Immature natural killer cell (primary cell): ENCODE measurements at regions not wholly inside any gene's neighbourhood (a gene's known extent, or its start where the extent isn't known, plus 50 kb on each side); places are given as distances from the start of the nearest gene placed in this dataset.

ENCODE experiments used
- DNase-seq, 3 donors: peaks; one replicate each; pipeline ENCODE4 v3.0.0; 2022; ENCODE audit warnings: mixed read lengths in 1 of 3
- H3K27ac Mint-ChIP-seq, 6 donors: one replicate each; pipeline ENCODE4 v1.8.0; 2020; ENCODE audit warnings: mixed read lengths in 6 of 6, mild to moderate bottlenecking in 5 of 6, inconsistent platforms in 4 of 6, moderate library complexity in 3 of 6
- H3K27me3 Mint-ChIP-seq, 3 donors: one replicate each; pipeline ENCODE4 v1.8.0; 2020 to 2021; ENCODE audit warnings: low read depth in 3 of 3, mild to moderate bottlenecking in 3 of 3, mixed read lengths in 3 of 3, moderate library complexity in 3 of 3, inconsistent platforms in 1 of 3
- H3K36me3 Mint-ChIP-seq, 3 donors: one replicate each; pipeline ENCODE4 v1.8.0; 2020; ENCODE audit warnings: mixed read lengths in 3 of 3, inconsistent platforms in 2 of 3, mild to moderate bottlenecking in 2 of 3
- H3K4me1 Mint-ChIP-seq, 2 donors: one replicate each; pipeline ENCODE4 v1.8.0; 2020; ENCODE audit warnings: inconsistent platforms in 2 of 2, mild to moderate bottlenecking in 2 of 2, mixed read lengths in 2 of 2, moderate library complexity in 1 of 2
- H3K4me3 Mint-ChIP-seq, 5 donors: one replicate each; pipeline ENCODE4 v1.8.0; 2020; ENCODE audit warnings: mild to moderate bottlenecking in 5 of 5, mixed read lengths in 5 of 5, inconsistent platforms in 3 of 5, moderate library complexity in 3 of 5
- H3K9me3 Mint-ChIP-seq, 6 donors: one replicate each; pipeline ENCODE4 v1.8.0; 2020; ENCODE audit warnings: mild to moderate bottlenecking in 6 of 6, mixed read lengths in 6 of 6, inconsistent platforms in 4 of 6, moderate library complexity in 3 of 6

DNA sequence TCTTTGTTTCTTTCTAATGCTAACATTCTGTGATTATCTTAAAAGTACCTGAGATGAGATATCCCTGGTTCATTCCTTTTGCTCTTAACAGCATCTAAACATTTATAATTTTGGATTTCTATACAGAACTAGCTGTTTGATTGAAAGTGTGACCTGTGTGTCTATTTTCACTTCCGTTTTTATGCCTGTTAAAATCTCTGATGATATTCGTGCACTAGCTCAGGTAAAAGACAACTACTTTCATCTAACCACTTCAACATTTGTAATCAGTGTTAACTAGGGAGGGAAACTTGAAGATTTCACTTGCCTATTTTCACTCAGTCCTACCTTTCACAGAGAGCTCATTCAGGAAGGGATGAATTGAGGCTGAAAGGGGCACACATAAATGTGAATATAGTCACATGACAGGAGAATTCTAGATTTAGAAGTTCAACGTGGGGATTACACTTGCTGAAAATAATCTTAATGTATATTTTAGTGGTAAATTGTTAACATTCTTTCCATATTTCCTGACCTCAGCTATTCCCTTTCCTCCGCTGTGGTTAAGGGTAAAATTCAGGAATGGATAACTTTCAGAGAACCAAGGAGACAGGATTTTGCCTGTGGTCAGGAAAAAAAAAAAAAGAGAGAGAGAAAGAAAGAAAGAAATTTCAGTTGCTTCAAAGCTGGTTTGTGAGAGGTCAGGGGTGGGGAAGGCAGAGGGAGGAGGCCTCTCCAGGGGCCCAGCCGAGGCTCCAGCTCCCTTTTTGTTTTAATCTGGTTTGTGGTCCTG lies 159.8 kb upstream of the TSC22D2 start:
- H3K4me3 Mint-ChIP-seq = no peak overlapping the region
- H3K27ac Mint-ChIP-seq = no peak overlapping the region
- H3K27me3 Mint-ChIP-seq = peaks cover 0 to 13% (median 2%) of the 10 kb centered on the region in 3 donors
- DNase-seq = no peak
- no peaks in the 10 kb centered on the region for H3K36me3 Mint-ChIP-seq
- H3K4me1 Mint-ChIP-seq = no peaks in the 10 kb centered on the region
- no peaks in the 10 kb centered on the region for H3K9me3 Mint-ChIP-seq

- Mint-ChIP-seq H3K9me3 (no peaks in the 10 kb centered on the region), H3K27ac (no peak overlapping the region), H3K4me1 (no peaks in the 10 kb centered on the region), H3K36me3 (no peaks in the 10 kb centered on the region), H3K4me3 (no peak overlapping the region), H3K27me3 (peaks cover 0 to 14% (median 2%) of the 10 kb centered on the region in 3 donors)
- DNase-seq = no peak
Measured at GRCh38 chr3:150247441-150247840, 160.7 kb upstream of the TSC22D2 start.

GRCh38 chr3:150243466-150243865 lies 164.6 kb upstream of the TSC22D2 start:
- DNase-seq = no peak
- Mint-ChIP-seq H3K27me3 (peaks cover 0 to 11% (median 2%) of the 10 kb centered on the region in 3 donors), H3K4me3 (no peak overlapping the region), H3K27ac (no peak overlapping the region), H3K36me3 (no peaks in the 10 kb centered on the region), H3K4me1 (no peaks in the 10 kb centered on the region), H3K9me3 (no peaks in the 10 kb centered on the region)

DNA sequence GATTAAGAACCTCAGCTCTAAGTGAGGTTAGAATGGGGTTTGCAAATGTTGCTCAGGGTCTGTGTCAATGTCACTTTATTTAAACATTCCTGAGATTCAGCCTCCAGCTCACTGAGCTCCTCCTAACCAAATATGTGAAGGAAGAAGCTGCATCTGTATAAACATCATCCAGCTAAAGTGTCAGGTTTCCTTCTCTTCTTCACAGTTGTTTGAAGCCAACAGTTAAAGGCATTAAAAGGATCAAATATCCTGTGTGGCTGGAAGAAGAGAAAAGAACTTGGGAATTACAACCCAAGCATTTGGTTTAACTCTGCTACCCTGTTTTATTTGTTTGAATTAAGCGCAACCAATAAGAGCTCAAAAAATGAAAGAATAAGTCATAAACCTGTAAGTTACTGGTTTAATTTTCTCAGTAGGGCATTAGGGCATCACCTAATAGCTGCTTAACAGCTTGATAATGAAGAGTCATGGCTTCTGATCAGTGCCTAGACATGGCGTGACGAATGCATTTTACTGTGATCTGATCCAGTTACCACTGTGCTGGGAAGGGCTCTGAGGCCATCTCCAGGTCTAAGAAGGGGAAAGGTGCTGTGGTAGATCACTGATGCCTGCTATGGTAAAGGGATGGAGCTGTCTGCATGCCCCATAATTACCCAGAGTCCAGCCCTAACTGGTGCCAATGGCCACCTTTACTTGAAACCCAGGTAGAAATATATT lies 165.7 kb upstream of the TSC22D2 start:
- DNase-seq = no peak
- no peak overlapping the region for H3K4me3 Mint-ChIP-seq

GRCh38 chr3:150240891-150241290 lies 167.2 kb upstream of the TSC22D2 start:
- H3K27me3 Mint-ChIP-seq = peaks cover 2 to 11% (median 2%) of the 10 kb centered on the region in 3 donors
- no peak for DNase-seq
- no peaks in the 10 kb centered on the region for H3K4me1 Mint-ChIP-seq
- no peak overlapping the region for H3K27ac Mint-ChIP-seq
- no peaks in the 10 kb centered on the region for H3K36me3 Mint-ChIP-seq
- H3K4me3 Mint-ChIP-seq = no peak overlapping the region
- no peaks in the 10 kb centered on the region for H3K9me3 Mint-ChIP-seq

More for the DNA sequence above, 165.7 kb upstream of the TSC22D2 start:
- H3K9me3 Mint-ChIP-seq = no peaks in the 10 kb centered on the region
- H3K4me1 Mint-ChIP-seq = no peaks in the 10 kb centered on the region
- H3K36me3 Mint-ChIP-seq = no peaks in the 10 kb centered on the region
- peaks cover 2 to 11% (median 2%) of the 10 kb centered on the region in 3 donors for H3K27me3 Mint-ChIP-seq
- no peak overlapping the region for H3K27ac Mint-ChIP-seq

DNA sequence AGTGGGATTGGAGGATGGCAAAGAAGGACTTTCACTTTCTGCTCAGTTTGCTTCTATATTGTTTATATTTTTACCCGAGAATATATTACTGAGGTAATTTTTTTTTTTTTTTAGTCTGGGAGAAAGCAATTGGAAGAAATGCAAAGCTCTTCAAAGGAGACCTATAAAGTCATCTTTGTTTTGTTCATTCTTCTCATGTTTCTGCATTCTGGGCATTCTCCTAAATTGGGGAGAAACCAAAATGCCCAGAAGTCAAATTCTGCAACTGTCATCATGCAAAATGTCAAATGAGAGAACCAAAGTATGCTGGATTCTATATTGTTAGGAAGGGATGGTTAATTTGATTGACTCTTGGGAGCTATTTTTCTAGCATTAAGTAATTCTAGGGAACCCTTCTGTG lies 168.3 kb upstream of the TSC22D2 start:
- H3K4me1 Mint-ChIP-seq = no peaks in the 10 kb centered on the region

GRCh38 chr3:150238995-150239619 lies 169.0 kb upstream of the TSC22D2 start:
- H3K4me3 Mint-ChIP-seq = no peak overlapping the region
- H3K4me1 Mint-ChIP-seq = no peaks in the 10 kb centered on the region
- no peak for DNase-seq
- no peaks in the 10 kb centered on the region for H3K9me3 Mint-ChIP-seq
- no peaks in the 10 kb centered on the region for H3K36me3 Mint-ChIP-seq
- H3K27me3 Mint-ChIP-seq = peaks cover 0 to 8% (median 2%) of the 10 kb centered on the region in 3 donors
- H3K27ac Mint-ChIP-seq = no peak overlapping the region

More for the DNA sequence above, 168.3 kb upstream of the TSC22D2 start:
- H3K36me3 Mint-ChIP-seq = no peaks in the 10 kb centered on the region
- H3K9me3 Mint-ChIP-seq = no peaks in the 10 kb centered on the region
- DNase-seq = no peak
- peaks cover 0 to 8% (median 2%) of the 10 kb centered on the region in 3 donors for H3K27me3 Mint-ChIP-seq
- H3K27ac Mint-ChIP-seq = no peak overlapping the region
- H3K4me3 Mint-ChIP-seq = no peak overlapping the region

DNA sequence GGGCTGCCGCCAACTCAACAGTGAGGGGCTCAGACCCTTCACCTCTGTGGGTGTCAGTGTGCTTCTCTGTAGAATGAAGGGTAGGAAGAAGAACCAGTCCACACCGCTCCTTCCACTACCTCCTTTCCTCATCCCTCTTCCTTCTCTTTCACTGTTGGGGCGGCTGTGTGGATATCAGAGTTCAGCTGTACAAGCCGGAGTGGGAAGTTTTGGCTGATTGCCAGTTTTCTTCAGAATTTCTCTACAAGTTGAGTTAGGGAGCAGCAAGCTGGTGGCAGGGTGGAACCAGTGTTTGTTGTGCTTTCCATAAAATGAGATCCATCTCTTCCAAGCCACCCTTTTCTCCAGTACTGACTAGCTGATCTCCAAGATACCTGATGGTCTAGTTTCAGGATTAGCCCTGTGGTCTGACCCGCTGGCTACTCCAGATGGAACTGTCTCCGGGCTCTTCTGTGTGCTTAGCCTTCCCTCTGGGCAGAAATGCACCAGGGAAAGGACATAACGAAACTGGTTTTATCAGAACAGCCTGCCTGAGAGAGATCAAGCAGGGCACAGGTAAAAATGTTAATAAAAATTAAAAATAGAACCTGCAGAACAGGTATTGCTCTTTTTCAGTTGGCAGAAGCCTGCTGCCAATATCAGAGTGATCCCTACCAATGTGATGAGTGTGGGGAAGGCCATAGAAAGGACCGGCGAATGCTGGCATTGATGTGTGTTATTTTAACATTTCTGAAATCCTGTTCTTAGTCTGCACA lies 169.9 kb upstream of the TSC22D2 start:
- Mint-ChIP-seq H3K36me3 (no peaks in the 10 kb centered on the region), H3K4me3 (no peak overlapping the region), H3K27me3 (peaks cover 0 to 2% (median 2%) of the 10 kb centered on the region in 3 donors), H3K27ac (no peak overlapping the region), H3K9me3 (no peaks in the 10 kb centered on the region), H3K4me1 (no peaks in the 10 kb centered on the region)
- no peak for DNase-seq

DNA sequence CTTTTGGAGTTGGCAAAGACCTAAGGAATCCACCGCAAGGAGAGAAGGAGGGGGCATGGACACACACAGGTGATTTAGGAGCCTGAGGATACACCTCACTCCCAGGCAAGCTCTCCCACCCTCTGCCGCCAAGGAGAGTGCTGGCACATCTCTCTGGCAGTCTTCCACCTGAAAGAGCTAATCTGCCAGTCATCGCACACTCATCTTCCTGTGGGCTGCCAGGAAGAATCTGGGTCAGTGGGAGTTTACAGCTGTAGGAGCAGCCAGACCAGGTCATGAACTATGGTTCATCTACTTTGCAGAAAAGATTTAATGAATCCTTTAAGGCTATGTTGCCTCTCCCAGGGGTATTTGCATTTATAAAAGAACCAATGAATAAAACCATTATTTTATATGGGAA lies 170.6 kb upstream of the TSC22D2 start:
- Mint-ChIP-seq H3K36me3 (no peaks in the 10 kb centered on the region), H3K9me3 (no peaks in the 10 kb centered on the region), H3K4me3 (no peak overlapping the region), H3K27ac (no peak overlapping the region), H3K27me3 (peaks cover 0 to 2% (median 0%) of the 10 kb centered on the region in 3 donors), H3K4me1 (no peaks in the 10 kb centered on the region)
- DNase-seq = no peak

DNA sequence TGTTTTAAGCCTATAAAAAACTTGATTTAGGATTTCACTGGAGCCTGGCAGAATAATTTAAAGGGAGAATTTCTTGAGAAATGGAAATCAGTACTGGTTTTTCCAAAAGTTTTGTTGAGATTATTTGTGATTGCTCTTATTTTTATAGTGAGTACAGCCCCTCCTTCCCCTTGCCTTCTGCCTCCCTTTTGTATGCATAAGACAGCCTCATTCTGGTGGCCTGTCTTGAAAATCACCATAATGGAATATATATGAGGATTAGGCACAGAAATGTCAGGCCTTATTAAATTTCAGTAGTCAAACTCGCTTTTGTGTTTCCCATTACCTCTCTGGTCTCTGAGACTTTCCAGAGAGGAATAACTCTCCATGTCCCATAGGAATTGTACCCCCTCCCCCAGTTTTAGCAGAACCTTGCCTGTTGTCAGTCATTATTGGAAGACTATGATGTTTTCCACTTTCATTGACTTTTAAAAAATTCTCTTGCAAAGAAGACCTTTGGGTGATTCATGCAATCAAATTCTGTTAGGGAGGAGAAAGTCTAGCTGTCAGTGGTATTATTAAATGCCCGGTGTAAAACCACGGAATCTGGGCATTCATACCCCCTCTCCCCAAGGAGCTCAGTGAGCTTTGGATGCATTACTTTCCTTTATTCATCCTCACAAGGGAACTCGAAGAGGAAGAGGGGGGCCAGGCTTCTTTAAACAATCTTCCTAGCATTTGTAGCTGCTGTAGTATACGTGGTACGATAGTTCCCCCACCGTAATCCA lies 171.6 kb upstream of the TSC22D2 start:
- Mint-ChIP-seq H3K4me3 (no peak overlapping the region), H3K9me3 (no peaks in the 10 kb centered on the region), H3K4me1 (no peaks in the 10 kb centered on the region)

GRCh38 chr3:150235799-150236198 lies 172.3 kb upstream of the TSC22D2 start:
- Mint-ChIP-seq H3K27ac (no peak overlapping the region), H3K4me1 (no peaks in the 10 kb centered on the region), H3K9me3 (no peaks in the 10 kb centered on the region), H3K27me3 (peaks cover 0 to 3% (median 0%) of the 10 kb centered on the region in 3 donors), H3K4me3 (no peak overlapping the region), H3K36me3 (no peaks in the 10 kb centered on the region)
- no peak for DNase-seq

More for the DNA sequence above, 171.6 kb upstream of the TSC22D2 start:
- no peak overlapping the region for H3K27ac Mint-ChIP-seq
- H3K36me3 Mint-ChIP-seq = no peaks in the 10 kb centered on the region
- peaks cover 0 to 2% (median 0%) of the 10 kb centered on the region in 3 donors for H3K27me3 Mint-ChIP-seq
- no peak for DNase-seq

DNA sequence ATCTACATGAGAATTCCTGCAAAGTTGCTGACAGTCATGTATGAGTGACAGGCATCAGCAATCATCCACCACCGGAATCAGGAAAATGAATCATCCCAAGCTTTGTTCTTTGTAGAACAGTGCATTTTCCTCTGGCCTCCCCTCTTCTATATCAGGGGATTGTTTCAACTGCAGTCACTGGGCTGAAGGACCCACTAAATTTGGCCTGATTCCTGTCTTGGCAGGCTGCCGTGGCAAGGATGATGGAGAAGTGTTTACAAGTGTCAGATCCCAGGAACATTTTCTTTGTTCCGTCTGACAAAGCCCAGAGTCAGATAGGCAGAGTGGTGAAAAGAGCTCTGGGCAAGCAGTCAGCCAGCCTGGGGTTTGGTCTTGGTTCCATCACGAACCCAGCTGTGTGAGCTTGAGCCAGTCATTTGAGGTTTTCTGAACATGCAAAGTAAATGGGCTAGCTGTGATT lies 175.1 kb upstream of the TSC22D2 start:
- H3K36me3 Mint-ChIP-seq = no peaks in the 10 kb centered on the region
- no peaks in the 10 kb centered on the region for H3K4me1 Mint-ChIP-seq
- H3K4me3 Mint-ChIP-seq = no peak overlapping the region
- H3K9me3 Mint-ChIP-seq = no peaks in the 10 kb centered on the region
- H3K27me3 Mint-ChIP-seq = peaks cover 0 to 4% (median 2%) of the 10 kb centered on the region in 3 donors
- H3K27ac Mint-ChIP-seq = no peak overlapping the region
- DNase-seq = no peak

DNA sequence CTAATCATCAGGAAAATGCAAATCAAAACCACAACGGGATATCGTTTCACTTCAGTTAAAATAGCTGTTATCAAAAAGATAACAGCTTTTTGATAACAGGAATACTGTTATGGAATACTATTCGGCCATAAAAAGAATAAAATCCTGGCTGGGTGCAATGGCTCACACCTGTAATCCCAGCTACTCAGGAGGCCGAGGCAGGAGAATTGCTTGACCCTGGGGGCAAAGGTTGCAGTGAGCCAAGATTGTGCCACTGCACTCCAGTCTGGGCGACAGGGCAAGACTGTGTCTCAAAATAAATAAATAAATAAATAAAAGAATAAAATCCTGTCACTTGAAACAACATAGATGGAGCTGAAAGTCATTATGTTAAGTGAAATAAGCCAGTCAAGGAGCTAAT lies 178.1 kb upstream of the TSC22D2 start:
- Mint-ChIP-seq H3K27ac (no peak overlapping the region), H3K9me3 (no peaks in the 10 kb centered on the region), H3K27me3 (peaks cover 3 to 12% (median 9%) of the 10 kb centered on the region in 3 donors), H3K4me3 (no peak overlapping the region), H3K4me1 (no peaks in the 10 kb centered on the region), H3K36me3 (no peaks in the 10 kb centered on the region)
- DNase-seq = no peak
